HepG2 (cell line): ENCODE measurements at regions not wholly inside any gene's neighbourhood (a gene's known extent, or its start where the extent isn't known, plus 50 kb on each side); places are given as distances from the start of the nearest gene placed in this dataset.

Experiments used
- ATAC-seq: fragments of 200-7000 bp; cut with Tn5 transposase; 3 replicates; pipeline ENCODE4 v1.9.1; 2020; ENCODE audit warnings: mild to moderate bottlenecking, moderate library complexity
- BruUV-seq: library from RNA; stranded (reverse); fragments of 400-500 nt; replicated peaks from 2 replicates; lab custom pipeline; 2021; lab: Mats Ljungman, UMichigan
- CTCF ChIA-PET: fragments of 300-600 bp; formaldehyde crosslinking; extraction: SDS; loops from one replicate; lab custom pipeline; 2021; ENCODE audit warnings: low total read pairs, inconsistent platforms, low intra/inter-chr PET ratio; lab: Yijun Ruan, JAX
- POLR2A ChIA-PET: fragments of 350-600 bp; sonication (Branson Sonifier 250); formaldehyde crosslinking; loops from one replicate; lab custom pipeline; 2020; ENCODE audit warnings: antibody characterized with exemption, inconsistent platforms; lab: Yijun Ruan, JAX
- DNase-seq: peaks from one replicate; pipeline ENCODE4 v3.0.0-alpha.2; 2015; ENCODE audit warnings: low spot score
- FAIRE-seq: peaks from 3 replicates; lab custom pipeline; 2011; peaks lifted over from hg19 to GRCh38; lab: Jason Lieb, UNC
- H2AFZ ChIP-seq: one replicate; pipeline ENCODE4 v1.6.1; 2011; ENCODE audit warnings: low read length, inconsistent platforms
- H3K27ac ChIP-seq: fragments of 300-600 bp; 3 replicates; pipeline ENCODE4 v1.8.0; 2011; ENCODE audit warnings: mixed run types, mild to moderate bottlenecking, mixed read lengths, low read length, inconsistent platforms; ENCODE audit not compliant: insufficient read depth; ENCODE audit errors: extremely low read length
- H3K27me3 ChIP-seq, 2 experiments: fragments of 200-600 bp in 1 of 2; 2 replicates in 1 of 2; 3 replicates in 1 of 2; pipeline versions ENCODE4 v1.6.0 to v1.8.0; 2011; ENCODE audit warnings: low read length in 2 of 2, mild to moderate bottlenecking in 2 of 2, moderate library complexity in 2 of 2, inconsistent platforms in 1 of 2; ENCODE audit not compliant: insufficient read depth in 2 of 2, control insufficient read depth in 1 of 2
- H3K36me3 ChIP-seq, 2 experiments: fragments of 200-600 bp in 1 of 2; replicated peaks in 1 of 2; 2 replicates in 1 of 2; 3 replicates in 1 of 2; pipeline versions ENCODE4 v1.5.1 to v1.8.0; 2011; ENCODE audit warnings: low read length in 2 of 2, inconsistent platforms in 1 of 2; ENCODE audit not compliant: insufficient read depth in 2 of 2, control insufficient read depth in 1 of 2
- H3K4me1 ChIP-seq: 2 replicates; pipeline ENCODE4 v1.5.1; 2012; ENCODE audit warnings: low read length, inconsistent platforms; ENCODE audit not compliant: insufficient read depth
- H3K4me2 ChIP-seq: 2 replicates; pipeline ENCODE4 v1.6.0; 2011; ENCODE audit warnings: low read depth, low read length, inconsistent platforms
- H3K4me3 ChIP-seq, 3 experiments: fragments of 200-600 bp in 1 of 3; sonication (generic), shearing (Covaris generic) in 1 of 3; replicated peaks in 1 of 3; 2 replicates each; pipeline ENCODE4 v1.5.1; 2011 to 2016; ENCODE audit warnings: low read length in 3 of 3, inconsistent platforms in 2 of 3, low read depth in 2 of 3, mild to moderate bottlenecking in 2 of 3, control low read depth in 1 of 3, mixed read lengths in 1 of 3; ENCODE audit not compliant: insufficient read depth in 1 of 3
- H3K79me2 ChIP-seq: one replicate; pipeline ENCODE4 v1.6.1; 2011; ENCODE audit warnings: low read length, inconsistent platforms; ENCODE audit not compliant: insufficient read depth
- H3K9ac ChIP-seq: 2 replicates; pipeline ENCODE4 v1.6.0; 2011; ENCODE audit warnings: mild to moderate bottlenecking, low read depth, low read length, inconsistent platforms; ENCODE audit not compliant: insufficient read depth
- H3K9me3 ChIP-seq: 2 replicates; pipeline ENCODE4 v1.5.1; 2012; ENCODE audit warnings: mild to moderate bottlenecking, low read length
- H4K20me1 ChIP-seq: 2 replicates; pipeline ENCODE4 v1.6.0; 2011; ENCODE audit warnings: inconsistent platforms, mild to moderate bottlenecking, low read length, moderate library complexity; ENCODE audit not compliant: insufficient read depth
- CBX1 ChIP-seq: IDR thresholded peaks from one replicate; pipeline ENCODE4 v1.6.1; 2016; ENCODE audit warnings: antibody characterized with exemption, low read depth
- ERF ChIP-seq: IDR thresholded peaks from 2 replicates; pipeline ENCODE4 v1.6.1; 2018; ENCODE audit warnings: missing biosample characterization, missing genetic modification reagents
- FOXK2 ChIP-seq: fragments of 450-650 bp; IDR thresholded peaks from 2 replicates; pipeline ENCODE4 v1.6.1; 2016
- GATA4 ChIP-seq: sonication (generic); IDR thresholded peaks from 2 replicates; pipeline ENCODE4 v1.6.1; 2016; ENCODE audit warnings: antibody characterized with exemption, low read depth, borderline replicate concordance
- IKZF4 ChIP-seq: sonication (generic); formaldehyde crosslinking; IDR thresholded peaks from 2 replicates; pipeline ENCODE4 v1.5.1; 2020; ENCODE audit warnings: borderline replicate concordance, mild to moderate bottlenecking, low read depth, missing genetic modification reagents; ENCODE audit errors: not compliant biosample characterization
- IRF2 ChIP-seq: IDR thresholded peaks from 2 replicates; pipeline ENCODE4 v1.6.1; 2018; ENCODE audit warnings: missing genetic modification reagents, missing compliant biosample characterization
- LRRFIP1 ChIP-seq: sonication (generic); formaldehyde crosslinking; conservative IDR thresholded peaks from 2 replicates; pipeline ENCODE4 v1.4.0; 2020; ENCODE audit warnings: missing genetic modification reagents
- NFE2 ChIP-seq: sonication (generic); formaldehyde crosslinking; IDR thresholded peaks from 2 replicates; pipeline ENCODE4 v1.4.0; 2020; ENCODE audit warnings: missing genetic modification reagents
- RELA ChIP-seq: sonication (generic); formaldehyde crosslinking; IDR thresholded peaks from 2 replicates; pipeline ENCODE4 v1.4.0; 2020; ENCODE audit warnings: missing genetic modification reagents
- RFX1 ChIP-seq: fragments of 450-650 bp; IDR thresholded peaks from 2 replicates; pipeline ENCODE4 v1.6.1; 2017
- RORA ChIP-seq: sonication (generic); formaldehyde crosslinking; IDR thresholded peaks from 2 replicates; pipeline ENCODE4 v1.5.0; 2020; ENCODE audit warnings: mild to moderate bottlenecking, missing genetic modification reagents, moderate library complexity
- ZC3H13 ChIP-seq: sonication (generic); formaldehyde crosslinking; IDR thresholded peaks from 2 replicates; pipeline ENCODE4 v1.8.1; 2023; ENCODE audit warnings: mild to moderate bottlenecking, missing genetic modification reagents, moderate library complexity
- ZGPAT ChIP-seq: IDR thresholded peaks from 2 replicates; pipeline ENCODE4 v1.6.1; 2016; ENCODE audit warnings: mild to moderate bottlenecking
- ZNF530 ChIP-seq: sonication (generic); formaldehyde crosslinking; IDR thresholded peaks from 2 replicates; pipeline ENCODE4 v1.5.0; 2020; ENCODE audit warnings: low read depth, mild to moderate bottlenecking, missing genetic modification reagents
- ZNF782 ChIP-seq: sonication (generic); formaldehyde crosslinking; IDR thresholded peaks from 2 replicates; pipeline ENCODE4 v1.4.0; 2020; ENCODE audit warnings: missing genetic modification reagents, mild to moderate bottlenecking, borderline replicate concordance
- WGBS: methylation state at CpG from one replicate; pipeline ENCODE4 v1.1.6; 2017; ENCODE audit warnings: low lambda C conversion rate; 5-methylcytosine and 5-hydroxymethylcytosine counted together
- in situ Hi-C: cut with HindIII; loops from 2 replicates; pipeline ENCODE4 v1.10.0; 2017; ENCODE audit warnings: low pct_unique_long_range_greater_than_20kb; ENCODE audit not compliant: extremely low pct_ligation_motif_present
- intact Hi-C: fragments of 100-400 bp; cut with micrococcal nuclease; formaldehyde crosslinking; loops from one replicate; pipeline ENCODE4 v1.10.0; 2022; ENCODE audit not compliant: unreplicated experiment

- BruUV-seq = no TSS peak
- ATAC-seq (no peak), FAIRE-seq (no peak), DNase-seq (no peak)
- no peaks in the 10 kb centered on the region for H3K36me3 ChIP-seq
- no peak overlapping the region for H3K4me3 ChIP-seq
- H4K20me1 ChIP-seq = no peaks in the 10 kb centered on the region
- POLR2A ChIA-PET = no interaction called here
- in situ Hi-C loops = no loop called here
- H3K9me3 ChIP-seq = no peaks in the 10 kb centered on the region
- intact Hi-C loops = no loop called here
- H3K27me3 ChIP-seq = peaks cover 2 to 20% of the 10 kb centered on the region in 2 experiments
- CTCF ChIA-PET = no interaction called here
- TF ChIP-seq IKZF4 (CRISPR knock-in tag) (no peak), RFX1 (peak; percentile 18; the same call in 1 of the 2 replicates)
- no peak overlapping the region for H3K9ac ChIP-seq
- no peak overlapping the region for H3K27ac ChIP-seq
- no peak overlapping the region for H3K4me2 ChIP-seq
- H2AFZ ChIP-seq = no peak overlapping the region
- 25% methylated on average over 2 of the region's 2 CpGs for WGBS
- no peaks in the 10 kb centered on the region for H3K79me2 ChIP-seq
- no peaks in the 10 kb centered on the region for H3K4me1 ChIP-seq
These were observed 322.0 kb upstream of the ZNF32 start for GRCh38 chr10:43970717-43971116.

GRCh38 chr10:43970018-43970698 is 321.5 kb upstream of the ZNF32 start:
- Histone ChIP-seq H4K20me1 (no peaks in the 10 kb centered on the region), H3K79me2 (no peaks in the 10 kb centered on the region), H3K9me3 (no peaks in the 10 kb centered on the region)
- intact Hi-C loops = no loop called here
- FAIRE-seq = no peak
- TF ChIP-seq ZNF782 (CRISPR knock-in tag) = no peak
- no peak for TF ChIP-seq FOXK2
- TF ChIP-seq IRF2 (CRISPR knock-in tag) = no peak
- no peak for TF ChIP-seq ERF (CRISPR knock-in tag)
- no peak for TF ChIP-seq LRRFIP1 (CRISPR knock-in tag)
- no peak for TF ChIP-seq ZGPAT (CRISPR knock-in tag)
- TF ChIP-seq RORA (CRISPR knock-in tag) = no peak
- no peak for TF ChIP-seq GATA4
- TF ChIP-seq RELA (CRISPR knock-in tag) = no peak
- TF ChIP-seq CBX1 = no peak
- no peak for TF ChIP-seq ZC3H13
- no peak for TF ChIP-seq ZNF530
- TF ChIP-seq NFE2 (CRISPR knock-in tag) = no peak
- TF ChIP-seq, all 625 proteins: peak for 0
- POLR2A ChIA-PET = no interaction called here
- Histone ChIP-seq H3K4me3 (no peak overlapping the region), H3K36me3 (no peaks in the 10 kb centered on the region), H2AFZ (no peak overlapping the region), H3K27ac (no peak overlapping the region), H3K4me1 (no peaks in the 10 kb centered on the region), H3K27me3 (peaks cover 2 to 21% of the 10 kb centered on the region in 2 experiments), H3K9ac (no peak overlapping the region), H3K4me2 (no peak overlapping the region)
- ATAC-seq (no peak), DNase-seq (no peak)
- CTCF ChIA-PET = no interaction called here
- no TSS peak for BruUV-seq
- WGBS = 51% methylated on average over 2 of the region's 6 CpGs
- in situ Hi-C loops = no loop called here
